Uterus (tissue), 3 donors: ENCODE measurements at regions not wholly inside any gene's neighbourhood (a gene's known extent, or its start where the extent isn't known, plus 50 kb on each side); places are given as distances from the start of the nearest gene placed in this dataset.

ENCODE experiments used
- DNase-seq, 2 donors: peaks; one replicate each; pipeline ENCODE4 v3.0.0-alpha.2; 2019 to 2020
- H3K27ac ChIP-seq, 2 donors: fragments of 200-600 bp; sonication (generic); 1 replicate in 1 of 2; 2 replicates in 1 of 2; pipeline ENCODE4 v1.5.1; 2016 to 2018
- H3K27me3 ChIP-seq, 2 donors: fragments of 200-600 bp; sonication (generic); one replicate each; pipeline ENCODE4 v1.5.1; 2018 to 2019; ENCODE audit warnings: control low read depth in 1 of 2
- H3K36me3 ChIP-seq, 2 donors: fragments of 200-600 bp; sonication (generic); one replicate each; pipeline ENCODE4 v1.5.1; 2019; ENCODE audit warnings: control low read depth in 1 of 2
- H3K4me1 ChIP-seq, 2 donors: fragments of 200-600 bp; sonication (generic); one replicate each; pipeline ENCODE4 v1.5.1; 2018 to 2019; ENCODE audit warnings: control low read depth in 1 of 2
- H3K4me3 ChIP-seq, 2 donors: fragments of 200-600 bp; sonication (generic); 1 replicate in 1 of 2; 2 replicates in 1 of 2; pipeline ENCODE4 v1.5.1; 2018 to 2019; ENCODE audit warnings: mild to moderate bottlenecking in 1 of 2
- H3K9me3 ChIP-seq, 2 donors: fragments of 200-600 bp; sonication (generic); one replicate each; pipeline ENCODE4 v1.5.1; 2019; ENCODE audit warnings: control low read depth in 1 of 2
- CTCF ChIP-seq, 4 experiments: fragments of 200-600 bp in 2 of 4; fragments of 450-650 bp in 2 of 4; sonication (generic) in 2 of 4; IDR thresholded peaks; one replicate each; pipeline ENCODE4 v1.5.1; 2016 to 2019; ENCODE audit warnings: antibody characterized with exemption in 4 of 4, mild to moderate bottlenecking in 2 of 4, moderate library complexity in 1 of 4
- POLR2A ChIP-seq, 2 donors: fragments of 450-650 bp; IDR thresholded peaks; one replicate each; pipeline ENCODE4 v1.6.1; 2016; ENCODE audit warnings: antibody characterized with exemption in 2 of 2, mild to moderate bottlenecking in 1 of 2, moderate library complexity in 1 of 2
- intact Hi-C: fragments of 100-400 bp; cut with DNase I; formaldehyde crosslinking; loops from one replicate; pipeline ENCODE4 v1.15.1; 2023; ENCODE audit warnings: low total_unique reads
- donor health status: DM: yes; HTN: yes; CAD: no.

DNA sequence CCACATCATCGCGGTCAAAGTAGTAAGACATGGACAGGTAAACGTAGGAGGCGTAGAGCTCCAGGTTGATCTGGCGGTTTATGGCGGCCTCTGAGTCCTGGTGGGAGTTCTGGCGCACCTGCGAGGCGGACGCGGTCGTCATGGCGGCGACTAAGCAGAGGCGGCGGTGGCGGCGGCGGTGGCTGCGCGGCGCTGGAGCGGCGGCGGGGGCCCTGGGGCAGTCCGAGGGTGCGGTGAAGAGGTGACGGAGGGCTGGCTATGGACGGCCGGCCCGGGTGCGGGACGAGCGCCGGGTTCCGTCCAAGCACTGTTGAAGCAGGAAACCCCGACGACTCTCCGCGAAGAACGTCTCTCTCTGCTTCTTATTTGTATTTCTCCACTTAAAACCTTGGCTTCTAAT lies 484.3 kb upstream of the SGCG start:
- H3K4me1 ChIP-seq = no peaks in the 10 kb centered on the region
- DNase-seq = no peak
- H3K27me3 ChIP-seq = no peaks in the 10 kb centered on the region
- intact Hi-C loops = no loop called here
- H3K9me3 ChIP-seq = peaks cover 0 to 10% of the 10 kb centered on the region in 2 donors
- H3K36me3 ChIP-seq = no peaks in the 10 kb centered on the region
- no peak for TF ChIP-seq CTCF (IDR thresholded peaks at IDR 0.05)
- TF ChIP-seq POLR2A (IDR thresholded peaks at IDR 0.05) = no peak
- no peak overlapping the region for H3K27ac ChIP-seq
- no peak overlapping the region for H3K4me3 ChIP-seq

GRCh38 chr13:22698467-22698866 lies 482.3 kb upstream of the SGCG start:
- intact Hi-C loops = no loop called here
- DNase-seq = no peak
- Histone ChIP-seq H3K27me3 (no peaks in the 10 kb centered on the region), H3K36me3 (no peaks in the 10 kb centered on the region), H3K9me3 (peaks cover 0 to 7% of the 10 kb centered on the region in 2 donors), H3K27ac (no peak overlapping the region), H3K4me3 (no peak overlapping the region), H3K4me1 (no peaks in the 10 kb centered on the region)
- TF ChIP-seq POLR2A (IDR thresholded peaks at IDR 0.05) (no peak), CTCF (IDR thresholded peaks at IDR 0.05) (no peak)

- H3K4me3 ChIP-seq = no peak overlapping the region
- no peaks in the 10 kb centered on the region for H3K9me3 ChIP-seq
- no peak for DNase-seq
- TF ChIP-seq CTCF (IDR thresholded peaks at IDR 0.05) (no peak), POLR2A (IDR thresholded peaks at IDR 0.05) (no peak)
- no peaks in the 10 kb centered on the region for H3K4me1 ChIP-seq
- intact Hi-C loops = no loop called here
- no peaks in the 10 kb centered on the region for H3K36me3 ChIP-seq
- H3K27ac ChIP-seq = no peak overlapping the region
- H3K27me3 ChIP-seq = no peaks in the 10 kb centered on the region
Observed at GRCh38 chr13:22700246-22700887, 480.4 kb upstream of the SGCG start.

DNA sequence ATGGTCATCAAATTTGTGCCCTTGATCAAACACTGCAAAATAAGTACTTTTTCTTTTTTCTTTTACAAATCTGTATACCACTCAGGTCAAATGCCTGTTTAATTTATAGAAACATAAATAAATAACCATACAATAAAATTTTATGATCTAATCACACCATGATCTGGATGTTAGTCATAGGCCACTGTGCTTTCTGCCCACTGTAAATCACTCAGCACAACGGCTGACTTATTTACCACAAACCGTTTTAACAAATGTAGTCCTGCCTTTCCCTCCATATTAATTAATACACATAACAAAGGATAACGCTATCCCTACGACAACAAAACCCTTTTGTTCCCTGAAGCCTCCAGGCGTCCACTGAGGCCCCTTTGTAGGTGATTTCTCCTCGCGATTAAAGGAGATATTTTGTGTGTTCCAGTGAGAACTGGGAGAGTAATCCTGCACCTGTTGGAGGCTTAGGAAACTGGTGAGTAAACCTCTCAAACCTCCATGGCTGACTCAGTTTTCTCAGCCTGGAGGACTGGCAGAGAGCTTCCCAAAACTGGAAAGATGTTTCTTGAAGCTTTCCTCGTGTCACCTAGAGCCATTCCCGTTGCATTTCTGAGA lies 477.1 kb upstream of the SGCG start:
- TF ChIP-seq CTCF (IDR thresholded peaks at IDR 0.05) (no peak), POLR2A (IDR thresholded peaks at IDR 0.05) (no peak)
- Histone ChIP-seq H3K36me3 (no peaks in the 10 kb centered on the region), H3K4me1 (no peaks in the 10 kb centered on the region), H3K27me3 (no peaks in the 10 kb centered on the region), H3K9me3 (no peaks in the 10 kb centered on the region), H3K27ac (no peak overlapping the region), H3K4me3 (no peak overlapping the region)
- intact Hi-C loops = no loop called here
- no peak for DNase-seq

DNA sequence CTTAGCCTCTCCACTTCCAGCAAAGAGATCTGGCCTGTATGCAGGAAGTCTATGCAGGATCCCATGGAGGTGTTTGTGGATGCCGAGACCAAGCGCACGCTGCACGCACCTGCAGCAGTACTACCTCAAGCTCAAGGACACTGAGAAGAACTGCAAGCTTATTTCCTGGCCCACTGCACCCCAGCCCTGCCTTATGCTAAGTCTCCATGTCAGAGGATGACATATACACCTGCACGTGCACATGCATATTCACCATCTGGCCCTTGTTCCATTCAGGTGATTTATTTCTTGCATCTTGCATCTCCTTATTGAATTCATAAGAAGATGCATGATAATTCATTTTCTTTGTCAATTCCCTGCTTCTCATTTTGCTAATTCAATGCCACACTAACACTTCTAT lies 472.8 kb upstream of the SGCG start:
- TF ChIP-seq POLR2A (IDR thresholded peaks at IDR 0.05) (no peak), CTCF (IDR thresholded peaks at IDR 0.05) (no peak)

More for the DNA sequence above, 472.8 kb upstream of the SGCG start:
- Histone ChIP-seq H3K36me3 (no peaks in the 10 kb centered on the region), H3K27me3 (no peaks in the 10 kb centered on the region), H3K4me3 (no peak overlapping the region), H3K9me3 (no peaks in the 10 kb centered on the region), H3K4me1 (no peaks in the 10 kb centered on the region), H3K27ac (no peak overlapping the region)
- intact Hi-C loops = no loop called here
- DNase-seq = no peak
